Osteoblast (primary cell): ENCODE measurements at regions not wholly inside any gene's neighbourhood (a gene's known extent, or its start where the extent isn't known, plus 50 kb on each side); places are given as distances from the start of the nearest gene placed in this dataset.

ENCODE experiments used
- DNase-seq: peaks from one replicate; pipeline ENCODE4 v3.0.0; 2011; ENCODE audit warnings: low spot score, mixed read lengths; ENCODE audit not compliant: insufficient read length; ENCODE audit errors: missing footprints
- H2AFZ ChIP-seq: 2 replicates; pipeline ENCODE4 v1.6.0; 2011; ENCODE audit warnings: mild to moderate bottlenecking, low read length
- H3K27ac ChIP-seq: 2 replicates; pipeline ENCODE4 v1.5.1; 2011; ENCODE audit warnings: mild to moderate bottlenecking, low read depth, low read length, moderate library complexity
- H3K27me3 ChIP-seq: 2 replicates; pipeline ENCODE4 v1.6.0; 2012; ENCODE audit warnings: mild to moderate bottlenecking, control low read depth, inconsistent platforms, low read length, moderate library complexity; ENCODE audit not compliant: insufficient read depth
- H3K36me3 ChIP-seq: 2 replicates; pipeline ENCODE4 v1.5.1; 2011; ENCODE audit warnings: mild to moderate bottlenecking, low read length, control low read depth, moderate library complexity; ENCODE audit not compliant: insufficient read depth
- H3K4me1 ChIP-seq: 2 replicates; pipeline ENCODE4 v1.5.1; 2011; ENCODE audit warnings: mild to moderate bottlenecking, low read length, control low read depth, moderate library complexity; ENCODE audit not compliant: insufficient read depth
- H3K4me2 ChIP-seq: 2 replicates; pipeline ENCODE4 v1.6.0; 2011; ENCODE audit warnings: mild to moderate bottlenecking, low read length; ENCODE audit not compliant: insufficient read depth
- H3K4me3 ChIP-seq: fragments of 200-600 bp; sonication (generic); 3 replicates; pipeline ENCODE4 v1.5.1; 2012; ENCODE audit warnings: mild to moderate bottlenecking, low read length, inconsistent platforms; ENCODE audit not compliant: insufficient read depth
- H3K79me2 ChIP-seq: 2 replicates; pipeline ENCODE4 v1.6.0; 2012; ENCODE audit warnings: mild to moderate bottlenecking, low read length, control low read depth, inconsistent platforms; ENCODE audit not compliant: insufficient read depth
- H3K9me3 ChIP-seq: 2 replicates; pipeline ENCODE4 v1.5.1; 2011; ENCODE audit warnings: low read depth, low read length, control low read depth
- H4K20me1 ChIP-seq: 2 replicates; pipeline ENCODE4 v1.6.0; 2012; ENCODE audit warnings: mild to moderate bottlenecking, low read length, control low read depth; ENCODE audit not compliant: insufficient read depth
- TF ChIP-seq, protein P1 (sequence below): IDR thresholded peaks from 2 replicates; pipeline ENCODE4 v1.5.1; 2011; ENCODE audit warnings: mild to moderate bottlenecking, low read depth, low read length, moderate library complexity; ENCODE audit errors: extremely low read depth

DNA sequence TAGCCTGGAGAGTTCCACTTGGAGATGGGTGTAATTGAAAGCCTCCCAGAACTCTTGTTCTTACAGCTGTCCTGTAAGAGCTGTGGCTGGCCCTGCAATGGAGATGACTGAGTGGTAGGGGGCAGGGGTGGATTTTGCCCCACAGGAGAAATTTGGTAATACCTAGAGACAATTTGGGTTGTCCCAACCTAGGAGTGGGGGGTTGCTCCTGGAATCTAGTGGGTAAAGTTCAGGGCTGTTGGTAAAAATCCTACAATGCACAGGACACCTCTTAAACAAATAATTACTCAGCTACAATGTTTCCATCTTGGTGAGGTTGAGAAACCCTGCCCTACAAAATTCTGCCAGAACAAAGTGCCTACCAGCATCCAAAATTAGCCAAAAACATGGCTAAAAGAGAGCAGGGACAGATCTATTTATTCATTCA lies 181.1 kb upstream of the SH3BP4 start:
- H4K20me1 ChIP-seq, result no peaks in the 10 kb centered on the region
- H3K27ac ChIP-seq, result no peak overlapping the region
- DNase-seq, result no peak
- peaks cover 3% of the 10 kb centered on the region for H3K27me3 ChIP-seq
- no peak overlapping the region for H2AFZ ChIP-seq
- no peaks in the 10 kb centered on the region for H3K36me3 ChIP-seq
- H3K79me2 ChIP-seq, result no peaks in the 10 kb centered on the region
- H3K4me2 ChIP-seq, result no peak overlapping the region
- peaks cover 6% of the 10 kb centered on the region for H3K4me1 ChIP-seq
- no peak overlapping the region for H3K4me3 ChIP-seq
- H3K9me3 ChIP-seq, result no peaks in the 10 kb centered on the region
- TF ChIP-seq, protein P1, sequence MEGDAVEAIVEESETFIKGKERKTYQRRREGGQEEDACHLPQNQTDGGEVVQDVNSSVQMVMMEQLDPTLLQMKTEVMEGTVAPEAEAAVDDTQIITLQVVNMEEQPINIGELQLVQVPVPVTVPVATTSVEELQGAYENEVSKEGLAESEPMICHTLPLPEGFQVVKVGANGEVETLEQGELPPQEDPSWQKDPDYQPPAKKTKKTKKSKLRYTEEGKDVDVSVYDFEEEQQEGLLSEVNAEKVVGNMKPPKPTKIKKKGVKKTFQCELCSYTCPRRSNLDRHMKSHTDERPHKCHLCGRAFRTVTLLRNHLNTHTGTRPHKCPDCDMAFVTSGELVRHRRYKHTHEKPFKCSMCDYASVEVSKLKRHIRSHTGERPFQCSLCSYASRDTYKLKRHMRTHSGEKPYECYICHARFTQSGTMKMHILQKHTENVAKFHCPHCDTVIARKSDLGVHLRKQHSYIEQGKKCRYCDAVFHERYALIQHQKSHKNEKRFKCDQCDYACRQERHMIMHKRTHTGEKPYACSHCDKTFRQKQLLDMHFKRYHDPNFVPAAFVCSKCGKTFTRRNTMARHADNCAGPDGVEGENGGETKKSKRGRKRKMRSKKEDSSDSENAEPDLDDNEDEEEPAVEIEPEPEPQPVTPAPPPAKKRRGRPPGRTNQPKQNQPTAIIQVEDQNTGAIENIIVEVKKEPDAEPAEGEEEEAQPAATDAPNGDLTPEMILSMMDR, result no peak

DNA sequence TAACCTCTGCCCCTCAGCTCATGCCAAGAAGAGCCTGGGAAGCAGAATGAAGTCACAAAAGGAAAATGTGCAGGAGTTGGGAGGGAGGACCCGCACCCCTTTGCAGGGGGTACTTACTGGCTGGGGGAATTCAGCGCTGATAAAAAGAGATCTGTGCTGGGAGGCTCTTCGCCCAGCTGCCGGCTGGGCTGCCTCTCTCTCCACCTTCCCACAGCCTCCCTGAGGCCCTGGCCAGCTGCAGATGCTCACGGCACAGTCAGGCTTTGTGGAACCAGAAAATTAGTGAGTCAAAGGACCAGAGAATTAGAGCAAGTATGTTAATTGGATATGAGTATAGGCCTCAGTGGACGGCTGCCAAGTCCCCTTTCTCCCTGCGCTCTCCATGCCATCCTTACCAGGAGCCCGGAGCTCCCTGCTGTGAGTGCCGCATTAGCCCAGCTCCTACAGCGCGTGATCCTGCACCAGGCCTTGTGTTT lies 181.7 kb upstream of the SH3BP4 start:
- no peaks in the 10 kb centered on the region for H4K20me1 ChIP-seq
- DNase-seq, result peak; percentile 69
- peaks cover 6% of the 10 kb centered on the region for H3K4me1 ChIP-seq
- peaks cover 3% of the 10 kb centered on the region for H3K27me3 ChIP-seq
- H3K4me2 ChIP-seq, result no peak overlapping the region
- H3K9me3 ChIP-seq, result no peaks in the 10 kb centered on the region
- H2AFZ ChIP-seq, result no peak overlapping the region
- H3K79me2 ChIP-seq, result no peaks in the 10 kb centered on the region
- H3K27ac ChIP-seq, result no peak overlapping the region
- TF ChIP-seq, protein P1, result no peak
- no peak overlapping the region for H3K4me3 ChIP-seq
- H3K36me3 ChIP-seq, result no peaks in the 10 kb centered on the region

DNA sequence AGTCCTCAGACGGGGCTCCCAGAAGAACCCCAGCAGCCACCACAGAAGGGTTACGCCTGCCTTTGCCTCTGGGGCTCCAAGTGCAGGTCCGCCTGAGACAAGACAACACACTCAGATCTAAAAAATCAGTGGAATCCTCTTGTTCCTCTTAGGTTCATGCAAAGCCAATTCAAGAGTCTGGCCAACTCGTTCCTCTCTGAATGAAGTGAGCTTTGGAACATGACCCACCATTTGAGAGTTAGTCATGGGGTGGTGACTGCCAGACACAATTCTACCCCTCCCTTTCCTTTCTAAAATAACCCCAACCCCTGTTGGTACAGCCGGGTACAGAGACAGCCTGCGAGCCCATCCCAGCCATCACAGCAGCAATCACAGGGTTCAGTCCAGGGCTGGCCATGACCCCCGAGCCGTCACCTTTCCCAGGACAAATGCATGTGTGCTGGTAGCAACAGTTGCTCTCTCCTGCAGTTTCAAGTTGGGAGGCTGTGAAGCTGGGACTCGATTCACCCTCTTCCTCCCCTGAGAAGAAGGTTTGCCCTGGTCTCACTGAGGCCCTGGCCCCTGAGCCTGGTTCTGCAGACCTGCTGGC lies 183.1 kb upstream of the SH3BP4 start:
- Histone ChIP-seq H2AFZ (no peak overlapping the region), H3K4me3 (no peak overlapping the region), H3K79me2 (no peaks in the 10 kb centered on the region), H3K4me2 (no peak overlapping the region), H3K36me3 (no peaks in the 10 kb centered on the region), H3K27ac (no peak overlapping the region), H4K20me1 (no peaks in the 10 kb centered on the region), H3K27me3 (peaks cover 3% of the 10 kb centered on the region), H3K4me1 (peaks cover 7% of the 10 kb centered on the region), H3K9me3 (no peaks in the 10 kb centered on the region)
- TF ChIP-seq, protein P1, result no peak
- peak; percentile 92 for DNase-seq

DNA sequence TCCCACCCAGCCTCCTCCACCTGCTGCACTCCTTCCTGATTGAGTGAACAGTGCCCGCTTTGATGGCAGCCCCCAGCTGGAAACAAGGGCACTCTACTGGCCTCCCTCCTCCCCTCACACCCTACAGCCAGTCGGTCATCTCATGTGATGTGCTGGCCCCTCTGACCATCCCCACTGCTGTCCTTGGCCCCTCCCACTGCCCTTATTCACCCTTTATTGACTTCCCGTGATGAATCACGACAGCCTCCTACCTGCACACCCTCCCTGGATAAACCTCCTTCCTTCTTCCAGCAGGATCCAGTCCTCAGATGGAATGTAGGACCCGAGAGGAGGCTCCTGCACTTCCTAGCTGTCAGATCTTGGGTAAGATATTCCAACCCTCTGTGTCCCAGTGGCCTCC lies 186.5 kb upstream of the SH3BP4 start:
- Histone ChIP-seq H4K20me1 (no peaks in the 10 kb centered on the region), H2AFZ (no peak overlapping the region)
- TF ChIP-seq, protein P1, result no peak

More for the DNA sequence above, 186.5 kb upstream of the SH3BP4 start:
- Histone ChIP-seq H3K27ac (no peak overlapping the region), H3K27me3 (no peaks in the 10 kb centered on the region), H3K79me2 (no peaks in the 10 kb centered on the region), H3K4me2 (no peak overlapping the region), H3K36me3 (no peaks in the 10 kb centered on the region), H3K9me3 (no peaks in the 10 kb centered on the region), H3K4me3 (no peak overlapping the region), H3K4me1 (peaks cover 12% of the 10 kb centered on the region)
- no peak for DNase-seq
